ENCODE measurements at regions not wholly inside any gene's neighbourhood (a gene's known extent, or its start where the extent isn't known, plus 50 kb on each side); places are given as distances from the start of the nearest gene placed in this dataset.
"Not testable (repeated sequence)": the region's sequence is repeated elsewhere in the genome, so short reads cannot be mapped to it uniquely, and the experiment has no call there.

DNA sequence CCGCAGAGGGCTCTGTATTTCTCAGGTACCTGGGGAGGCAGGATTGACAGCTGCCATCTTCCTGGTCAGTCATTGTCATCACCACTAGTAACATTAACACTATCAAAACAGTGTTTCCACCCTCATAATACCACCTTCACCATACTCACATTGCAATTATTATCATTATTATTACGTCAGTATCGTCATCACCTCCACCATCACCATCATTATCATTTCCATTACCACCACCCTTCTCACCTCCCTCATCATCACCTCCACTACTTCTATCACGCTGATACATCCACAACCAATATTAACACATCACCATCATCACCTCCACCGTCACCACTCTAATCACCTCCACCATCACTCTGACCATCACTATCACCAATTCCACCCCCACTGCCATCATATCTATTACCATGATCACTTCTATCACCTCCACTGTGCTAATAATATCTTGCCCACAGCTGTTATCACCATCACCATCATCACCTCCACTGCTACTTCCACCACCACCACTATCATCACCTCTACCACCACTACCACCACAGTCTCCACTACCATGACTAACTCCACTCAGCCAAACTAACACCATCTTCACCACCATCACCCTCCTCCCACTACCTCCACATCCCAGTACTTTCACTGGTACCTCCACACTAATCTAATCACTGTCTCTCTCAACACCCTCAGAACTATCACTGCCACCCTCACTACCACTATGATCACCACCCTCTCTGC, 196.4 kb downstream of the RPS24 start:
- 95 to 97% (median 96%) methylated on average over 5 of the region's 5 CpGs for WGBS, 3 donors
- DNase-seq (no peak), ATAC-seq (no peak)
- H3K36me3 ChIP-seq (ENCODE audit: insufficient read depth in 1 of 2, low read depth in 1 of 2): no peaks in the 10 kb centered on the region
- H3K9me3 ChIP-seq: no peaks in the 10 kb centered on the region
- TF ChIP-seq, protein P1, sequence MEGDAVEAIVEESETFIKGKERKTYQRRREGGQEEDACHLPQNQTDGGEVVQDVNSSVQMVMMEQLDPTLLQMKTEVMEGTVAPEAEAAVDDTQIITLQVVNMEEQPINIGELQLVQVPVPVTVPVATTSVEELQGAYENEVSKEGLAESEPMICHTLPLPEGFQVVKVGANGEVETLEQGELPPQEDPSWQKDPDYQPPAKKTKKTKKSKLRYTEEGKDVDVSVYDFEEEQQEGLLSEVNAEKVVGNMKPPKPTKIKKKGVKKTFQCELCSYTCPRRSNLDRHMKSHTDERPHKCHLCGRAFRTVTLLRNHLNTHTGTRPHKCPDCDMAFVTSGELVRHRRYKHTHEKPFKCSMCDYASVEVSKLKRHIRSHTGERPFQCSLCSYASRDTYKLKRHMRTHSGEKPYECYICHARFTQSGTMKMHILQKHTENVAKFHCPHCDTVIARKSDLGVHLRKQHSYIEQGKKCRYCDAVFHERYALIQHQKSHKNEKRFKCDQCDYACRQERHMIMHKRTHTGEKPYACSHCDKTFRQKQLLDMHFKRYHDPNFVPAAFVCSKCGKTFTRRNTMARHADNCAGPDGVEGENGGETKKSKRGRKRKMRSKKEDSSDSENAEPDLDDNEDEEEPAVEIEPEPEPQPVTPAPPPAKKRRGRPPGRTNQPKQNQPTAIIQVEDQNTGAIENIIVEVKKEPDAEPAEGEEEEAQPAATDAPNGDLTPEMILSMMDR (IDR thresholded peaks at IDR 0.05): no peak
- intact Hi-C loops (cut with DNase I): loop anchor here in 1 of 2 donors (5.0 kb wide), 1 partner anchor 72 kb away; no protein-coding TSS in a partner anchor
- H3K27me3 ChIP-seq (ENCODE audit: insufficient read depth in 3 of 3, low read length in 2 of 3): no peaks in the 10 kb centered on the region
- H3K4me3 ChIP-seq: no peak overlapping the region
- H3K4me1 ChIP-seq: peaks cover 5% of the 10 kb centered on the region
- no peak overlapping the region for H3K27ac ChIP-seq

DNA sequence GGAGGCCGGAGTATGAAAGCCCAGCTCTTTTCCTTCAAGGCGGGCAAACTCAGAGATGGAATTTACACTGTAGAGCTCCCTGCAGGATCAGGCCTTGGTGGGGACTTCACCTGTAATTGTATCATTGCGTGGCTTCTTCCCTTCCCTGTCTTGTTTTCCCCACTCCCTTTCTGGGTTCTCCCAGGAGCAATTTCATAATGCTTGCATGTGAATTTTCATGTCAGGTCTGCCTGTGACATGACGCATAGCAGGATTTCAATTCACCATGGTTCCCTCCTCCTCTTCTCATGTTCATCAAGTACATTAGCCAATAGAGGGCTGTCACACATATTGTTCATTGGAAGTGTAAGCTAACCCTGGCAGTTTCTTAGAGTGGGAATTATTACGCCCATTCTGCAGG, 197.7 kb downstream of the RPS24 start:
- no peak overlapping the region for H3K27ac ChIP-seq
- no peaks in the 10 kb centered on the region for H3K9me3 ChIP-seq
- peaks cover 5% of the 10 kb centered on the region for H3K4me1 ChIP-seq
- WGBS, 3 donors: 88 to 90% (median 88%) methylated on average over 5 of the region's 5 CpGs
- H3K36me3 ChIP-seq (ENCODE audit: insufficient read depth in 1 of 2, low read depth in 1 of 2): no peaks in the 10 kb centered on the region
- DNase-seq: no peak
- H3K4me3 ChIP-seq: no peak overlapping the region
- intact Hi-C loops (cut with DNase I): loop anchor here in 1 of 2 donors (5.0 kb wide), 1 partner anchor 71 kb away; no protein-coding TSS in a partner anchor
- TF ChIP-seq, protein P1 (IDR thresholded peaks at IDR 0.05): no peak
- no peak for ATAC-seq
- no peaks in the 10 kb centered on the region for H3K27me3 ChIP-seq (ENCODE audit: insufficient read depth in 3 of 3, low read length in 2 of 3)

DNA sequence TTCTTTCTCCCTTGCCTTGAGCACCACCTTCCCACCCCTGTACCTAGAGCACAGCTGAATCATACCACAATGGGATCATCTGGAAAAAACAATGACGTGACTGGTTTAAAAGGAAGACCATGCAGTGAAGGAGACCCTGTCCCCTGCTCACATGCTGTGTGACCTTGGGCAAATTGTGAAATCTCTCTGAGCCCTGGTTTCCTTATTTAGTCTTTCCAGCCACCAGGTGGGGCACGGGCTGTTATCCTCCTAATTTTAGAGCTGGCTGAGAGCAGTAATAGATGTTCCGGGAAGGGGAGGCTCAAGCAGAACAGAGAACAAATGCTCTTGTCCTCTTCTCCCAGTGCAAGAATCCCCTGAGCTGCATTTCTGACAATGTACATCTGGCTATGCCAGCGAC, 198.3 kb downstream of the RPS24 start:
- TF ChIP-seq, protein P1 (IDR thresholded peaks at IDR 0.05): peak; percentile 38
- no peaks in the 10 kb centered on the region for H3K36me3 ChIP-seq (ENCODE audit: insufficient read depth in 1 of 2, low read depth in 1 of 2)
- ATAC-seq (peak; percentile 65 to 95 (median 90)), DNase-seq (peak in 1 of 2 donors; percentile 35)
- H3K27me3 ChIP-seq (ENCODE audit: insufficient read depth in 3 of 3, low read length in 2 of 3): no peaks in the 10 kb centered on the region
- no peak overlapping the region for H3K4me3 ChIP-seq
- intact Hi-C loops (cut with DNase I): loop anchor here in 1 of 2 donors (5.0 kb wide), 1 partner anchor 70 kb away; no protein-coding TSS in a partner anchor
- 36 to 47% (median 44%) methylated on average over 4 of the region's 4 CpGs for WGBS, 3 donors
- peaks cover 5% of the 10 kb centered on the region for H3K4me1 ChIP-seq
- H3K27ac ChIP-seq: no peak overlapping the region
- no peaks in the 10 kb centered on the region for H3K9me3 ChIP-seq

GRCh38 chr10:78236416-78237015, 202.9 kb downstream of the RPS24 start:
- TF ChIP-seq, protein P1 (IDR thresholded peaks at IDR 0.05): no peak
- WGBS, 3 donors: 88 to 90% (median 90%) methylated on average over 7 of the region's 7 CpGs
- H3K36me3 ChIP-seq (ENCODE audit: insufficient read depth in 1 of 2, low read depth in 1 of 2): no peaks in the 10 kb centered on the region

GRCh38 chr10:78237951-78238350, 204.3 kb downstream of the RPS24 start:
- H3K9me3 ChIP-seq; H3K4me3 ChIP-seq; DNase-seq; H3K4me1 ChIP-seq; intact Hi-C loops (cut with DNase I); ATAC-seq; H3K27me3 ChIP-seq (ENCODE audit: insufficient read depth in 3 of 3, low read length in 2 of 3); H3K36me3 ChIP-seq (ENCODE audit: insufficient read depth in 1 of 2, low read depth in 1 of 2); H3K27ac ChIP-seq: not testable (repeated sequence)
- WGBS, 3 donors: 68 to 73% (median 69%) methylated on average over 5 of the region's 5 CpGs

More at GRCh38 chr10:78236416-78237015, 202.9 kb downstream of the RPS24 start:
- H3K27ac ChIP-seq: no peak overlapping the region
- H3K27me3 ChIP-seq (ENCODE audit: insufficient read depth in 3 of 3, low read length in 2 of 3): no peaks in the 10 kb centered on the region
- ATAC-seq (no peak), DNase-seq (no peak)
- intact Hi-C loops (cut with DNase I): no loop called here
- H3K9me3 ChIP-seq: no peaks in the 10 kb centered on the region
- peaks cover 5% of the 10 kb centered on the region for H3K4me1 ChIP-seq
- no peak overlapping the region for H3K4me3 ChIP-seq
